ENCODE measurements at regions not wholly inside any gene's neighbourhood (a gene's known extent, or its start where the extent isn't known, plus 50 kb on each side); places are given as distances from the start of the nearest gene placed in this dataset.

GRCh38 chr2:239756031-239756789 is 268.9 kb downstream of the NDUFA10 start:
- TF ChIP-seq EP300 (IDR thresholded peaks at IDR 0.05) (no peak), CTCF (IDR thresholded peaks at IDR 0.05) (no peak), POLR2AphosphoS5 (IDR thresholded peaks at IDR 0.05) (no peak), POLR2A (IDR thresholded peaks at IDR 0.05) (no peak)

All from suprapubic skin (tissue), 4 donors.